ENCODE measurements at regions not wholly inside any gene's neighbourhood (a gene's known extent, or its start where the extent isn't known, plus 50 kb on each side); places are given as distances from the start of the nearest gene placed in this dataset.

DNA sequence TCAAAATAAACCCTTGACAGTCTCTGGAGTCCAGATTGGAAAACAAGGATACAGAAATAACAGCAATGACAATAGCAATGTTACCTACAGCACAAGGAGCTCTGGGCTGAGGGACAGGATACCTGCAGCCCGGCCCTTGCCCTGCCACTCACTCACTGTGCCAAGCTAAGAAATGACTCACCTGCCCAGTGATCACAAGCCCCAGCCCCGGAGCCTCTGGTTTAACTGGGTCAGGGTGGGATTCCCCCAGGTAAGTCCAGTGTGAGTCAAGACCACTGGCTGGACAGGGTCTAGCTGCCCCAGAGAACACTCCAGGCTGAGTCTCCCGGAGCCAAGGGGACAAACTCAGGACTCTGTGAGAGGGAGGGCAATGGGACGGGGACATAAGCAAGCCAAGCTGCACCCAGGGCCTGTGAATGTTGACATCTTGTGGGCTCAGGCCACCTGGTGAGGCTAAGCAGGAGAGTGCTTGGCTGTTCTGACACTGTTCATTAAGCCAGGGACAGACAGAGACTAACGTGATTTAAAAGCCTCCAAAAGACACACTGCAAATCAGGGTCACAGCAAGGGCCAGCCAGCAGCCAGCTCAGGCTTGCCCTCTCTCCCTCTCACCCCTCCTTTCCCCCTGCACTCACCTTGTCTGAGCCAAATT, 64.1 kb downstream of the MIS18A start:
- CTCF ChIA-PET = interaction anchor here (0.5 kb wide), 1 partner anchor 281 kb away, joined by 3 read pairs; no protein-coding TSS in a partner anchor
- no peaks in the 10 kb centered on the region for H3K9me3 ChIP-seq (ENCODE audit: control insufficient read depth, insufficient read depth, low read depth, low read length)
- no peaks in the 10 kb centered on the region for H3K4me1 ChIP-seq (ENCODE audit: control insufficient read depth, insufficient read depth, low read length)
- TF ChIP-seq, protein P1, sequence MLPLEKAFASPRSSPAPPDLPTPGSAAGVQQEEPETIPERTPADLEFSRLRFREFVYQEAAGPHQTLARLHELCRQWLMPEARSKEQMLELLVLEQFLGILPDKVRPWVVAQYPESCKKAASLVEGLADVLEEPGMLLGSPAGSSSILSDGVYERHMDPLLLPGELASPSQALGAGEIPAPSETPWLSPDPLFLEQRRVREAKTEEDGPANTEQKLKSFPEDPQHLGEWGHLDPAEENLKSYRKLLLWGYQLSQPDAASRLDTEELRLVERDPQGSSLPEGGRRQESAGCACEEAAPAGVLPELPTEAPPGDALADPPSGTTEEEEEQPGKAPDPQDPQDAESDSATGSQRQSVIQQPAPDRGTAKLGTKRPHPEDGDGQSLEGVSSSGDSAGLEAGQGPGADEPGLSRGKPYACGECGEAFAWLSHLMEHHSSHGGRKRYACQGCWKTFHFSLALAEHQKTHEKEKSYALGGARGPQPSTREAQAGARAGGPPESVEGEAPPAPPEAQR (tag by site-specific recombination; IDR thresholded peaks at IDR 0.05) = no peak
- no peak for TF ChIP-seq HOXD13 (CRISPR knock-in tag; IDR thresholded peaks at IDR 0.05; ENCODE audit: borderline replicate concordance)
- no peak for TF ChIP-seq SALL2 (tag by site-specific recombination; IDR thresholded peaks at IDR 0.05; ENCODE audit: borderline replicate concordance)
- no peak for TF ChIP-seq HOXA7 (CRISPR knock-in tag; IDR thresholded peaks at IDR 0.05; ENCODE audit: borderline replicate concordance)
- TF ChIP-seq ZNF324 (tag by site-specific recombination; IDR thresholded peaks at IDR 0.05) = no peak
- TF ChIP-seq, protein P2, sequence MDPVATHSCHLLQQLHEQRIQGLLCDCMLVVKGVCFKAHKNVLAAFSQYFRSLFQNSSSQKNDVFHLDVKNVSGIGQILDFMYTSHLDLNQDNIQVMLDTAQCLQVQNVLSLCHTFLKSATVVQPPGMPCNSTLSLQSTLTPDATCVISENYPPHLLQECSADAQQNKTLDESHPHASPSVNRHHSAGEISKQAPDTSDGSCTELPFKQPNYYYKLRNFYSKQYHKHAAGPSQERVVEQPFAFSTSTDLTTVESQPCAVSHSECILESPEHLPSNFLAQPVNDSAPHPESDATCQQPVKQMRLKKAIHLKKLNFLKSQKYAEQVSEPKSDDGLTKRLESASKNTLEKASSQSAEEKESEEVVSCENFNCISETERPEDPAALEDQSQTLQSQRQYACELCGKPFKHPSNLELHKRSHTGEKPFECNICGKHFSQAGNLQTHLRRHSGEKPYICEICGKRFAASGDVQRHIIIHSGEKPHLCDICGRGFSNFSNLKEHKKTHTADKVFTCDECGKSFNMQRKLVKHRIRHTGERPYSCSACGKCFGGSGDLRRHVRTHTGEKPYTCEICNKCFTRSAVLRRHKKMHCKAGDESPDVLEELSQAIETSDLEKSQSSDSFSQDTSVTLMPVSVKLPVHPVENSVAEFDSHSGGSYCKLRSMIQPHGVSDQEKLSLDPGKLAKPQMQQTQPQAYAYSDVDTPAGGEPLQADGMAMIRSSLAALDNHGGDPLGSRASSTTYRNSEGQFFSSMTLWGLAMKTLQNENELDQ (tag by site-specific recombination; IDR thresholded peaks at IDR 0.05; ENCODE audit: low read depth) = no peak
- no peak for TF ChIP-seq ZNF174 (tag by site-specific recombination; IDR thresholded peaks at IDR 0.05)
- TF ChIP-seq, protein P3, sequence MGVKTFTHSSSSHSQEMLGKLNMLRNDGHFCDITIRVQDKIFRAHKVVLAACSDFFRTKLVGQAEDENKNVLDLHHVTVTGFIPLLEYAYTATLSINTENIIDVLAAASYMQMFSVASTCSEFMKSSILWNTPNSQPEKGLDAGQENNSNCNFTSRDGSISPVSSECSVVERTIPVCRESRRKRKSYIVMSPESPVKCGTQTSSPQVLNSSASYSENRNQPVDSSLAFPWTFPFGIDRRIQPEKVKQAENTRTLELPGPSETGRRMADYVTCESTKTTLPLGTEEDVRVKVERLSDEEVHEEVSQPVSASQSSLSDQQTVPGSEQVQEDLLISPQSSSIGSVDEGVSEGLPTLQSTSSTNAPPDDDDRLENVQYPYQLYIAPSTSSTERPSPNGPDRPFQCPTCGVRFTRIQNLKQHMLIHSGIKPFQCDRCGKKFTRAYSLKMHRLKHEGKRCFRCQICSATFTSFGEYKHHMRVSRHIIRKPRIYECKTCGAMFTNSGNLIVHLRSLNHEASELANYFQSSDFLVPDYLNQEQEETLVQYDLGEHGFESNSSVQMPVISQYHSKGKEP (tag by site-specific recombination; IDR thresholded peaks at IDR 0.05) = no peak
- TF ChIP-seq HIC1 (tag by site-specific recombination; IDR thresholded peaks at IDR 0.05) = no peak
- no peak for TF ChIP-seq ZNF274 (IDR thresholded peaks at IDR 0.05; ENCODE audit: low read length)
- no peak for TF ChIP-seq ZNF274 (tag by site-specific recombination; IDR thresholded peaks at IDR 0.05; ENCODE audit: borderline replicate concordance)
- TF ChIP-seq, protein P4, sequence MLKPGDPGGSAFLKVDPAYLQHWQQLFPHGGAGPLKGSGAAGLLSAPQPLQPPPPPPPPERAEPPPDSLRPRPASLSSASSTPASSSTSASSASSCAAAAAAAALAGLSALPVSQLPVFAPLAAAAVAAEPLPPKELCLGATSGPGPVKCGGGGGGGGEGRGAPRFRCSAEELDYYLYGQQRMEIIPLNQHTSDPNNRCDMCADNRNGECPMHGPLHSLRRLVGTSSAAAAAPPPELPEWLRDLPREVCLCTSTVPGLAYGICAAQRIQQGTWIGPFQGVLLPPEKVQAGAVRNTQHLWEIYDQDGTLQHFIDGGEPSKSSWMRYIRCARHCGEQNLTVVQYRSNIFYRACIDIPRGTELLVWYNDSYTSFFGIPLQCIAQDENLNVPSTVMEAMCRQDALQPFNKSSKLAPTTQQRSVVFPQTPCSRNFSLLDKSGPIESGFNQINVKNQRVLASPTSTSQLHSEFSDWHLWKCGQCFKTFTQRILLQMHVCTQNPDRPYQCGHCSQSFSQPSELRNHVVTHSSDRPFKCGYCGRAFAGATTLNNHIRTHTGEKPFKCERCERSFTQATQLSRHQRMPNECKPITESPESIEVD (tag by site-specific recombination; IDR thresholded peaks at IDR 0.05) = no peak
- no peak for TF ChIP-seq ZBTB1 (tag by site-specific recombination; IDR thresholded peaks at IDR 0.05)
- no peak for TF ChIP-seq KLF9 (tag by site-specific recombination; IDR thresholded peaks at IDR 0.05; ENCODE audit: low read depth)
- TF ChIP-seq, protein P5, sequence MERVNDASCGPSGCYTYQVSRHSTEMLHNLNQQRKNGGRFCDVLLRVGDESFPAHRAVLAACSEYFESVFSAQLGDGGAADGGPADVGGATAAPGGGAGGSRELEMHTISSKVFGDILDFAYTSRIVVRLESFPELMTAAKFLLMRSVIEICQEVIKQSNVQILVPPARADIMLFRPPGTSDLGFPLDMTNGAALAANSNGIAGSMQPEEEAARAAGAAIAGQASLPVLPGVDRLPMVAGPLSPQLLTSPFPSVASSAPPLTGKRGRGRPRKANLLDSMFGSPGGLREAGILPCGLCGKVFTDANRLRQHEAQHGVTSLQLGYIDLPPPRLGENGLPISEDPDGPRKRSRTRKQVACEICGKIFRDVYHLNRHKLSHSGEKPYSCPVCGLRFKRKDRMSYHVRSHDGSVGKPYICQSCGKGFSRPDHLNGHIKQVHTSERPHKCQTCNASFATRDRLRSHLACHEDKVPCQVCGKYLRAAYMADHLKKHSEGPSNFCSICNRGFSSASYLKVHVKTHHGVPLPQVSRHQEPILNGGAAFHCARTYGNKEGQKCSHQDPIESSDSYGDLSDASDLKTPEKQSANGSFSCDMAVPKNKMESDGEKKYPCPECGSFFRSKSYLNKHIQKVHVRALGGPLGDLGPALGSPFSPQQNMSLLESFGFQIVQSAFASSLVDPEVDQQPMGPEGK (tag by site-specific recombination; IDR thresholded peaks at IDR 0.05) = no peak
- no peak for TF ChIP-seq ZFP37 (tag by site-specific recombination; IDR thresholded peaks at IDR 0.05)
- no peak overlapping the region for H3K4me3 ChIP-seq (ENCODE audit: low read depth, low read length)
- POLR2A ChIA-PET = no interaction called here
- H3K36me3 ChIP-seq (ENCODE audit: control insufficient read depth in 2 of 2, insufficient read depth in 1 of 2, low read length in 2 of 2) = no peaks in the 10 kb centered on the region
- no peak overlapping the region for H3K27ac ChIP-seq (ENCODE audit: extremely low read depth, low read depth, low read length)
